ENCODE measurements at regions not wholly inside any gene's neighbourhood (a gene's known extent, or its start where the extent isn't known, plus 50 kb on each side); places are given as distances from the start of the nearest gene placed in this dataset.
A peak's percentile ranks its signal among the peaks of the same experiment; 100 is the strongest.

DNA sequence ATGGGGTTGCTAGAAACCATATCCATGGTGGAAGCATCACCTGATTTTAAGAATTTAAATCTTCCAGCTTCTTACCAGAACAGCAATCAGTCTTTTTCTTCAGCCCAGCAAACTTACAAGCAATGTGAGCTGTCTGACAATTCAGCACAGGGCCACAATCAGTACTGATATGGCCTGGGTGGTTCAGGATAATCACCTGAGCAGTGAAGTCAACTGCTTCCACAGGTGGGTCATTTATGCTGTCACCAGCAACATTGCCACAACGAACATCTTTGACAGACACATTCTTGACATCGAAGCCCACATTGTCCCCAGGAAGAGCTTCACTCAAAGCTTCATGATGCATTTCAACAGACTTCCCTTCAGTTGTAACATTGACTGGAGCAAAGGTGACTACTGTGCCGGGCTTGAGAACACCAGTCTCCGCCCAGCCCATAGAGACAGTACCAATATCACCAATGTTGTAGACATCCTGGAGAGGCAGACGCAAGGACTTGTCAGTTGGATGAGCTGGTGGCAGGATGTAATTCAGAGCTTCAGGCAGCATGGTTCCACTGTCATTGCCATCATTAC, 74.8 kb downstream of the SERINC2 start:
- Histone ChIP-seq H2BK15ac (ENCODE audit: low read depth, low read length) (no peak overlapping the region), H3K4ac (ENCODE audit: low read depth, low read length) (no peak overlapping the region), H3K4me3 (ENCODE audit: insufficient read depth, low read depth, low read length) (no peak overlapping the region), H2BK120ac (ENCODE audit: low read depth, low read length) (no peak overlapping the region), H3K56ac (ENCODE audit: extremely low read depth, insufficient read depth, low read length) (no peak overlapping the region), H2BK5ac (ENCODE audit: low read depth, low read length, poor library complexity, severe bottlenecking) (no peak overlapping the region), H3K27me3 (ENCODE audit: control insufficient read depth, insufficient read depth, low read length) (peaks cover 36% of the 10 kb centered on the region), H4K5ac (ENCODE audit: low read depth, low read length) (no peak overlapping the region), H3K9me3 (ENCODE audit: control insufficient read depth, insufficient read depth, low read length) (no peaks in the 10 kb centered on the region), H3K79me1 (ENCODE audit: low read depth in 1 of 2, low read length in 2 of 2) (no peaks in the 10 kb centered on the region), H2BK20ac (ENCODE audit: low read depth, low read length) (no peak overlapping the region), H3K36me3 (ENCODE audit: control insufficient read depth, insufficient read depth, low read length) (no peaks in the 10 kb centered on the region), H3K4me2 (ENCODE audit: low read depth, low read length) (no peak overlapping the region), H3K27ac (ENCODE audit: insufficient read depth, low read length) (no peak overlapping the region), H3K18ac (ENCODE audit: low read depth, low read length) (no peak overlapping the region), H2AFZ (replicated peaks; ENCODE audit: low read length, poor library complexity) (no peak overlapping the region), H3K23ac (ENCODE audit: low read depth, low read length) (no peak overlapping the region), H4K20me1 (ENCODE audit: insufficient read depth, low read length) (no peaks in the 10 kb centered on the region), H4K8ac (ENCODE audit: low read depth in 2 of 2, low read length in 2 of 2) (no peak overlapping the region), H4K91ac (ENCODE audit: insufficient read depth, low read depth, low read length) (no peak overlapping the region), H3K14ac (replicated peaks; ENCODE audit: low read depth, low read length) (no peak overlapping the region), H2AK9ac (replicated peaks; ENCODE audit: low read depth, low read length, poor library complexity) (peak overlapping the region; percentile 65), H3K4me1 (ENCODE audit: control insufficient read depth, insufficient read depth, low read length) (peaks cover 4% of the 10 kb centered on the region; the same call in 1 of the 2 replicates), H2AK5ac (ENCODE audit: low read depth, low read length) (no peak overlapping the region), H3K9me1 (ENCODE audit: insufficient read depth, low read length) (no peaks in the 10 kb centered on the region), H3K9ac (ENCODE audit: low read depth, low read length) (no peak overlapping the region)
- WGBS, 2 experiments (ENCODE audit: extremely low coverage in 2 of 2, insufficient read length in 1 of 2), result 86% methylated on average over 1 of the region's 5 CpGs; no CpG with 5 or more reads in 1 of the 2 experiments
- POLR2A ChIA-PET (ENCODE audit: unreplicated experiment), result no interaction called here
- no peak for ATAC-seq (ENCODE audit: low read depth)
- in situ Hi-C loops (cut with MboI; ENCODE audit: low sequenced_read_pairs), result no loop called here
- intact Hi-C loops (cut with micrococcal nuclease), result no loop called here
- CTCF ChIA-PET, result no interaction called here
- dilution Hi-C loops (cut with HindIII; ENCODE audit: low sequenced_read_pairs, unreplicated experiment), result no loop called here
- no TSS peak for BruUV-seq (replicated peaks)
- DNase-seq, result no peak
- TF ChIP-seq MAFK (IDR thresholded peaks at IDR 0.05; ENCODE audit: low read depth, low read length) (no peak), RFX5 (IDR thresholded peaks at IDR 0.05; ENCODE audit: low read depth, low read length) (no peak), MXI1 (IDR thresholded peaks at IDR 0.05; ENCODE audit: borderline replicate concordance, low read depth, low read length) (no peak), RAD21 (IDR thresholded peaks at IDR 0.05; ENCODE audit: low read length) (no peak)
- TF ChIP-seq, protein P1, sequence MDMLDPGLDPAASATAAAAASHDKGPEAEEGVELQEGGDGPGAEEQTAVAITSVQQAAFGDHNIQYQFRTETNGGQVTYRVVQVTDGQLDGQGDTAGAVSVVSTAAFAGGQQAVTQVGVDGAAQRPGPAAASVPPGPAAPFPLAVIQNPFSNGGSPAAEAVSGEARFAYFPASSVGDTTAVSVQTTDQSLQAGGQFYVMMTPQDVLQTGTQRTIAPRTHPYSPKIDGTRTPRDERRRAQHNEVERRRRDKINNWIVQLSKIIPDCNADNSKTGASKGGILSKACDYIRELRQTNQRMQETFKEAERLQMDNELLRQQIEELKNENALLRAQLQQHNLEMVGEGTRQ (IDR thresholded peaks at IDR 0.05; ENCODE audit: low read depth, low read length), result no peak
